ENCODE measurements at regions not wholly inside any gene's neighbourhood (a gene's known extent, or its start where the extent isn't known, plus 50 kb on each side); places are given as distances from the start of the nearest gene placed in this dataset.
"Not testable (repeated sequence)": the region's sequence is repeated elsewhere in the genome, so short reads cannot be mapped to it uniquely, and the experiment has no call there.

DNA sequence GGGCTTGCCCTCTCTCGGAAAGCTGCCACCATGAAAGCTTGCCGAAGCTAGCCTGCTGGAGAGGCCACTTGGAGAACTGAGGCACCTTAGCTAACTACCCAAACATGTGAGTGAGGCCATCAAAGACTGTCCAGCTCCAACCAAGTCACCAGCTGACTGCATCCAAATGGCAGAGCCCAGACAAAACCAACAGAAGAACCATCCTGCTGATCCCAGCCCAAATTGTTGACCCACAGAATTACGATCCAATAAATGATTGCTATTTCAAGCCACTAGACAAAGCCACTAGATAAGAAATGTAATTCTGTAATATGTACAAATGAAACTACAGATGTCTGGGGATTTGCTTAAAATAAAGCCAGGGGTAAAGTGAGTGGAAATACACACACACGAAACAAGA lies 109.8 kb upstream of the TRPM1 start:
- Mint-ChIP-seq H3K27ac (no peak overlapping the region), H3K36me3 (peaks cover 0 to 9% of the 10 kb centered on the region in 2 donors), H3K9me3 (peaks cover 0 to 5% of the 10 kb centered on the region in 2 donors)
- DNase-seq (ENCODE audit: low spot score in 2 of 2) = no peak
- no peak for ATAC-seq

DNA sequence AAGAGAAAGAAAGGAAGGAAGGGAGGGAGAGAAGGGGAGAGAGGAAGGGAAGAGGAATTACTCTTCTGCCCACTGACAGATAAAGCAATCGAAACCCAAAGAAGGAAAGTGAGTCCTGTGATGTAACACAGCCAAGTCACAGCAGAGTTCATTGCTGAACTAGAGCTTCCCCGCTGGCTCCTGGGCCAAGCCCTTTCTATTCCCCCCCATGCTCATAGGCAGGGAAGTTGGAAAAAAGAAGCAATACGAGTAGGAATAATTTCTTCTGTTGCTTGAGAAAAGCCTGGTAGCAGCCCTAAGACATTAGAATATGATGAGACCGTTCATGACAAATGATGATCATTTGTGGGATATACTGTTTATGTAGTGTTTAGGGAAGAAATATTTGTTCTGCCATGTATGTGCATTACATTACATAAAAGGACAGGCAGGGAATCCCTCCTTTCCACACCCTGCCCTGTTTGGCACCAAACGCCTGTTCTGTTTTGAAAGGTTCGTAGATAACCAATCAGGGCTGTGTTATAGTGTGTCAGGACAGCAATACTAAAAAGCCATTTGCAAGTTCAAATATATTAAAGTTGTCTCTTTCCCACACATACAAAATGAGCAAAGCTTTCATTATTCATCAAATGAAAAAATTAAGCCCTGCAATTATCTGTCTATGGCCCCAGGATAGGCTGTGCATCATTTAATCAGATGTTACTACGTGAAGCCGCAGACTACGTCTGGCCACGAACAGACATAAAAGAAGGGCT lies 111.0 kb upstream of the TRPM1 start:
- peaks cover 0 to 9% of the 10 kb centered on the region in 2 donors for H3K36me3 Mint-ChIP-seq
- DNase-seq (ENCODE audit: low spot score in 2 of 2) = no peak
- no peak overlapping the region for H3K27ac Mint-ChIP-seq
- peaks cover 0 to 5% of the 10 kb centered on the region in 2 donors for H3K9me3 Mint-ChIP-seq
- no peak for ATAC-seq

DNA sequence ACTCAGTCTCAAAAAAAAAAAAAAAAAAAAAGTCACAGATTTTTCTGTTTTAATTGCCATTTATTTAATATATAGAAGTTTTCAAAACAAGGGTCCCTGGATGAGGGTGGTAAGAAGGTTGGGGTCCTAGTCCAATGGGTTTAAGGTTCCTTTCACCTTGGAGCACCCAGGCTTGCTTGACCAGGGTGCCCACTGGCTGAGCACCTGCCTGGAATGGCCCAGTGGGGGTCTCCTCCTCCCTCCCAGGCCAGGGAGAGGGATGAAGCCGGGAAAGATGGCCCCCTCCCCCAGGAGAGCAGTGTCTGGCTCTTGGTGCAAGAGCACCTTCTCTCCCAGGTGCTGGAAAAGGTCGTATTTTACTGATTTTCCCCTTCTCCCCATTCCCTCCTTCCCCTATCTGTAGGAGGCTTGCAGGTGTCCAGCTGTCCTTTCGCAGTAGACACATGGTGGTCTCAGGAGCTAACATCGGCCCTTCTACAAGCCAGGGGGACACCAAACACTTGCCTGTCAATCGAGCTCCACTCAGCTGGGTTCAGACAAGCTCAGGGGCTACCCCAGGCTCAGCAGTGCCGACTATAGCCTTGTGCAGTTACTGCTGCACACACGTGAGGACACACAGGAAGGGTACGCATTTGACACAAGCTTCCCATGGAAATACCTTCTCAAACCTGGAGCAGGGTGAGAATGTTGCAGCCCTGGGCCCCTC lies 112.3 kb upstream of the KLF13 start:
- H3K36me3 Mint-ChIP-seq = peaks cover 0 to 9% of the 10 kb centered on the region in 2 donors
- peak overlapping the region in 1 of 2 donors; percentile 67 for H3K27ac Mint-ChIP-seq
- peaks cover 0 to 5% of the 10 kb centered on the region in 2 donors for H3K9me3 Mint-ChIP-seq
- DNase-seq (ENCODE audit: low spot score in 2 of 2) = no peak
- ATAC-seq = no peak

DNA sequence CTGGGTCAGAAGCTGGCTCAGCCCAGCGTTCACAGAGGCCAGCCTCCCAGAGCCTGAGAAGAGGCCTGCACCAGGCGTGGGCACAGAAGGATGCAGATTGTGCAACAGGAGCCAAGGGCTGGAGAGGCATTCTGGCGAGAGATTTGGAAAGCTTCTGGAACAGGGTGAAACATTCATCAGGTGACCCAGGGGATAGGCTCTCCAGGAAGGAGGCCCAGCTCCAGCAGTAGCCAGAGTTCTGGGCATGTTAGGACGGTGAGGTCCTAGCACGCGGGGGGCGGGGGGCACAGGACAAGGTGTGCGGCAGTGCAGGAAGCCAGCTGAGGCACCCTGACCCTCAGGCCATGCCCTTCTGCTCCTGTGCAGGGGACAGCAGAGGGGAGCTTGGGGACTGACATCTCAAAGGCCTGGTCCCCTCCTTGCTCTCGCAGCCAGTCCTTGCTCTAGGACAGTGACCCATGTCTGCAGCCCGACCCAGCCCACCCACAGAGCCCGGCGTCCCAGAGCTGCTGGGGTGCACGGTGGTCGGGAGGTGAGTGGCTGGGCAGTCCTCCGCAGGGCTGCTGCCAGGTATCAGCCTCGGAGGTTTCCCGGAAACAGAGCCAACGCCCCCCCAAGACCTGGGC lies 111.7 kb upstream of the KLF13 start:
- no peak for DNase-seq (ENCODE audit: low spot score in 2 of 2)

DNA sequence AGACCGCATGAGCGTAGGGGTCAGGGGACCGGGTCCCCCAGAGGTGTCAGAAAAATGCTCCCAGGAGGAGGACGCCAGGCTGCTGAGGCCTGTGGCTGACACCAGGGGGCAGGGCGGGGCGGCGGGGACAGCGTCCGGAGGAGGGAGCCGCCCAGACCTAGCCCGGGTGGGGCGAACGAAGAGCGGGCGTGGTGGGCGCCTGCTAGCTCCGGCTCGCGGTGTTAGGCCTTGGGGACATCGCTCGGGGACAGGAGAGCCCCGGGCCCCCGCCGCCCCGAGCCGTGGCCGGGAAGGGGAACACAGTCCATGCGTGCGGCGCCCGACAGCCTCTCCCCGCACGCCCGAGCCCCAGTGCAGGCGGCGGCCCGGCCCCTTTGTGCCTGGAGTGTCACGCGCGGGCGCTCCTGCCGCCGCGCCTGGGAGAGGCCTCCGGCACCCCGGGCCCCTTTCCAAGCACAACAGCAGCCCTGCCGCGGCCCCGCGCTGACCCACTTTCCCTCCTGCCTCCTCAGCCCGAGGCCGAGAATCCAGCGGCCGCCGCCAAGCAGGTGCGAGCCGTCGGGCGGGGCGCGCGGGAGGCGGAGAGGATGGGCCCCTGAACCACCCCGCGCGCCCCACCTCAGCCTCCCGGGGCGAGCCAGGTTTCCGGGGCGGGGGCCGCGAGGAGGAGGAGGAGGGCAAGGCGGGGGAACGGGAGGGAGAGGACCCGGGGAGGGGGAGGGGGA lies 111.0 kb upstream of the KLF13 start:
- no peaks in the 10 kb centered on the region for H3K9me3 Mint-ChIP-seq
- H3K27ac Mint-ChIP-seq = peak overlapping the region; percentile 14 to 67
- DNase-seq (ENCODE audit: low spot score in 2 of 2) = peak; percentile 80 to 89
- peaks cover 0 to 9% of the 10 kb centered on the region in 2 donors for H3K36me3 Mint-ChIP-seq
- ATAC-seq = peak; percentile 91 to 92

More for the DNA sequence above, 111.7 kb upstream of the KLF13 start:
- ATAC-seq = no peak
- peaks cover 0 to 9% of the 10 kb centered on the region in 2 donors for H3K36me3 Mint-ChIP-seq
- H3K27ac Mint-ChIP-seq = peak overlapping the region; percentile 14 to 67
- H3K9me3 Mint-ChIP-seq = peaks cover 0 to 5% of the 10 kb centered on the region in 2 donors

DNA sequence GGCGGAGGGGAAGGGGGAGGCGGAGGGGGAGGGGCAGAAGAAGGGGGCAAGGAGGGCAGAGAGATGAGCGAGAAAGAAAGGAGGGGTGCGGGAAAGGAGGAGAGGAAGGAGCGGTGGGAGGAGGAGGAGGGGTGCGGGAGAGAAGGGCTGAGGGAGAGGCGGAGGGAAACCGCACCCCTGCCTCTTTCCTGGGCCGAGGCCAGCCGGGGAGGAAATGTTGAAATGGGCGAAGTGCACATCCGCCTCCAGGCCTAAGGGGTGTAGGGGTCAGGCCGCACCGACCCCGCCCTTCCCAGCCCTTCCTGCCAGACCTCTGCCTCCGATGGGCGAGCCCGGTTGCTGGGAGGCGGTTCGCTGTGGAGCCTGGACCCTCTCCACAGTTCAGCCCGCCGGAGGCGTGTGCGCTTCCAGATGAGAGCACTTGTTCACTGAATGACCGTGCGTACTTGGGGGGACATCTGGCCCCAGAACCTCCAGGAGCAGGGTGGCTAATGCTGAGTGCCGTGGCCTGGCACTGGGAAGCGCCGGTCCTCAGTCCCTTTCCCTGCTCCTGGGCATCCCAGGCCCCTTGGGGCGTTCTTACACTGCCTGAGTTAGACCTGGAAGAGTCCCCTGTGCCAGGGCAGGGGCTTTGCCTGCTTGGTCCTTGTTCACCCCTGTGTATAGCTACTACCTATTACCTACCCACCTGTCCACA lies 110.3 kb upstream of the KLF13 start:
- H3K27ac Mint-ChIP-seq = peak overlapping the region in 1 of 2 donors; percentile 64
- peak in 1 of 2 donors; percentile 69 for DNase-seq (ENCODE audit: low spot score in 2 of 2)

DNA sequence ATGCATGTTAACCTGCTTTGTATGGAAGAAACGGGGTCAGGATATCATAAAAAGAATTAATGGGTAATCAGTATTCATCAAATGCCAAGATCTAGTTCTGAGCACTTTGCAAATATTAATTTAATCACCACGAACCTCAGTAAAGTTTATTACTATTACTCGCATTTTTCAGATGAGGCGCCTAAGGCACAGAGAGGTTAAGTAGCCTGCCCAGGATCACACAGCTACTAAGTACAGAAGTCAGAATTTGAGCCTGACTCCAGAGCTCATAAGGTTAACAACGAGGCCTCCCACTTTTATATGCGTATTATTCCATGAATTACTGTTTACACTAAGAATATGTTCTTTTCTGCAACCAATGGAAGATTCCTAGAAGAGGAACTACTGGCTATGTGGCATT lies 109.6 kb upstream of the KLF13 start:
- H3K9me3 Mint-ChIP-seq = no peaks in the 10 kb centered on the region
- no peak overlapping the region for H3K27ac Mint-ChIP-seq
- H3K36me3 Mint-ChIP-seq = no peaks in the 10 kb centered on the region
- DNase-seq (ENCODE audit: low spot score in 2 of 2) (no peak), ATAC-seq (no peak)

More for the DNA sequence above, 110.3 kb upstream of the KLF13 start:
- Mint-ChIP-seq H3K36me3 (peaks cover 0 to 5% of the 10 kb centered on the region in 2 donors), H3K9me3 (no peaks in the 10 kb centered on the region)
- peak; percentile 42 to 69 for ATAC-seq

DNA sequence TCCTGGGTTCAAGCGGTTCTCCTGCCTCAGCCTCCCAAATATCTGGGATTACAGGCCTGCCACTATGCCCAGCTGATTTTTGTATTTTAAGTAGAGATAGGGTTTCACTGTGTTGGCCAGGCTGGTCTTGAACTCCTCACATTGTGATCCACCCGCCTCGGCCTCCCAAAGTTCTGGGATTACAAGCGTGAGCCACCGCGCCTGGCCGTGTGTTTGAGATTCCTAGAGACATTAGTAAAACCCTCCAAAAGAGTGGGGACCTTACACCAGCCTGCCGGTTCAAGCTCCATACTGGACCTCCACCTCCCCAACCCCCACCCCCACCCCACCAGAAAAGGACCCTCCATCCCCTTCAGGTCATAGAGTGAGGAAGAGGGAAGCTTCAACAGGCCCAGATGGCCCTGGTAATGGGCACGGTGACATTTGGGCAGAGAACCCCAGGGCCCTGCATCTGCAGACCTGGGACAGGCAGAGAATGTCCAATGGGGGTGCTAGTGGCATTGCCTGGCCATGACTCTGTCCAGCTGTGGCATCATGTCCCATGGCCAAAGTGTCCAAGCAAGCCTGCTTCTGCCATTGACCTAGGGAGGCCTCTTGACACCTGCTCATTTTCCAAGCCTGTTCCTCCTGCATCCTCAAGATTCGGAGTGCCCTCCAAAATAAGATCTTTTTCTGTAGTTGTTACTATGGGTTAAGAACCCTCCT lies 108.9 kb upstream of the KLF13 start:
- ATAC-seq (no peak), DNase-seq (ENCODE audit: low spot score in 2 of 2) (no peak)
- no peaks in the 10 kb centered on the region for H3K9me3 Mint-ChIP-seq
- no peaks in the 10 kb centered on the region for H3K36me3 Mint-ChIP-seq
- H3K27ac Mint-ChIP-seq = no peak overlapping the region

DNA sequence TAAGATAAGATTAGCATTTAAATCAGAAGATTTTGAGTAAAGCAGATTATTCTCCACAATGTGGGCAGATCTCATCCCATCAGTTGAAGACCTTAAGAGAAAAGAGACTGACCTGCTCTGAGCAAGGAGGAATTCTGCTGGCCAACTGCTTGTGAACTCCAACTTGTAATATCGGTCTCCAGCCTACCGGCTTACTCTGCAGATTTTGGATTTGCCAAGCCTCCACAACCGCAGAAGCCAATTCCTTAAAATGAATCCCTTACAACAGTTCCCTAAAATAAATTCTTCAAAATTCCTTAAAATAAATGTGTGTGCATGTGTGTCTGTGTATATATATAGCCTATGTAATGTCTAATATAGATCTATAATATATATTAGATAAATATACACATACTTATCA lies 107.4 kb upstream of the KLF13 start:
- H3K9me3 Mint-ChIP-seq = no peaks in the 10 kb centered on the region

DNA sequence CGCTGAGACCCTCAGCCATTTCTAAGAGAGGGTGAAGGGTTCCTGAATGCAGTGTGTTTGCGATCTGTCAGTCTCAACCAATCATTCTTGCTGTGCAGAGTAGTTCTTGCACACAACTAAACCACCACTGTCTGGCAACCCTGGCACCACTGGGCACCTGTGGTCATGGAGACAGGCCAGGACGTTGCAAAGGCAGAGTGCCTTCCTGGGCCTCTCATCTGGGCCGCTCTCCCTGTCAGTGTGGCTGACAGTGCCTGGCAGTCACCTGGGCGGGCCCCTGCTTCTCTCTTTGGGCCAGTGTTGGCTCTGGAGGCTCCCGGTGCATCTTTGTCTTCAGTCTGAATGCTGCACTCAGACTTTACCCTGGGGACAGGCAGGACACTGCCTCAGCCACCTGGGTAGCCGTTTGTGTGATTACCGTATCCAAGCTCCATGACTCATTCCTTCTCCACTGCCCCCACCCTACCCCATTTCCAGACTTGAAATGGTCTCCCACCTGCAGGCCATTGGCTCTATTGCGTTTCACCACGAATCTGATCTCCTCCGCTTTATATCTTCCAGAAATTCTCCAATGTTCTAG lies 104.6 kb upstream of the KLF13 start:
- no peak for ATAC-seq
- Mint-ChIP-seq H3K36me3 (no peaks in the 10 kb centered on the region), H3K9me3 (peaks cover 0 to 6% of the 10 kb centered on the region in 2 donors), H3K27ac (no peak overlapping the region)
- DNase-seq (ENCODE audit: low spot score in 2 of 2) = no peak

More for the DNA sequence above, 107.4 kb upstream of the KLF13 start:
- ATAC-seq (no peak), DNase-seq (ENCODE audit: low spot score in 2 of 2) (no peak)
- Mint-ChIP-seq H3K27ac (no peak overlapping the region), H3K36me3 (no peaks in the 10 kb centered on the region)

DNA sequence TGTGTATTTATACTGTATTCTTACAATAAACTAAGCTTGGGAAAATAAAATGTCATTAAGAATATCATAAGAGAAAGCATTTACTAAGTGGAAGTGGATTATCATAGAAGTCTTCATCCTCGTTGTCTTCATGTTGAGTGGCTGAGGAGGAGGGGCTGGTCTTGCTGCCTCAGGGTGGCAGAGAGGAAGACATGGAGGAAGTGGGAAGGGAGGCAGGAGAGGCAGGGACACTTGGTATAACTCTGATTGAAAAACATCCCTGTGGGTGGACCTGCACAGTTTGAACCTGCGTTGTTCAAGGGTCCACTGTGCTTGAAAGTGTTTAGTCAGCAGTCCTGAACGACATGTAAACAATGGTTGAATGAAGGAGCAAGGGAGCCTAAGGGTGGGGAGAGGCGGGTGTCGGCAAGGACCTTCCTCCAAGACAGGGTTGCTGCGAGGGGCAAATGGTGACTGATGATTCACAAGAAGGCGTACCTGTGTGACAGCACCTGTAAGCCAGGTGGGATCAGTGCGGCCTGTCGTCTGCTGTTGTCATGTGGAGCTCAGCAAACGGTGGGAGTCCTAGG lies 103.8 kb upstream of the KLF13 start:
- DNase-seq (ENCODE audit: low spot score in 2 of 2) (no peak), ATAC-seq (no peak)
- peaks cover 0 to 6% of the 10 kb centered on the region in 2 donors for H3K9me3 Mint-ChIP-seq
- H3K27ac Mint-ChIP-seq = no peak overlapping the region
- H3K36me3 Mint-ChIP-seq = no peaks in the 10 kb centered on the region

DNA sequence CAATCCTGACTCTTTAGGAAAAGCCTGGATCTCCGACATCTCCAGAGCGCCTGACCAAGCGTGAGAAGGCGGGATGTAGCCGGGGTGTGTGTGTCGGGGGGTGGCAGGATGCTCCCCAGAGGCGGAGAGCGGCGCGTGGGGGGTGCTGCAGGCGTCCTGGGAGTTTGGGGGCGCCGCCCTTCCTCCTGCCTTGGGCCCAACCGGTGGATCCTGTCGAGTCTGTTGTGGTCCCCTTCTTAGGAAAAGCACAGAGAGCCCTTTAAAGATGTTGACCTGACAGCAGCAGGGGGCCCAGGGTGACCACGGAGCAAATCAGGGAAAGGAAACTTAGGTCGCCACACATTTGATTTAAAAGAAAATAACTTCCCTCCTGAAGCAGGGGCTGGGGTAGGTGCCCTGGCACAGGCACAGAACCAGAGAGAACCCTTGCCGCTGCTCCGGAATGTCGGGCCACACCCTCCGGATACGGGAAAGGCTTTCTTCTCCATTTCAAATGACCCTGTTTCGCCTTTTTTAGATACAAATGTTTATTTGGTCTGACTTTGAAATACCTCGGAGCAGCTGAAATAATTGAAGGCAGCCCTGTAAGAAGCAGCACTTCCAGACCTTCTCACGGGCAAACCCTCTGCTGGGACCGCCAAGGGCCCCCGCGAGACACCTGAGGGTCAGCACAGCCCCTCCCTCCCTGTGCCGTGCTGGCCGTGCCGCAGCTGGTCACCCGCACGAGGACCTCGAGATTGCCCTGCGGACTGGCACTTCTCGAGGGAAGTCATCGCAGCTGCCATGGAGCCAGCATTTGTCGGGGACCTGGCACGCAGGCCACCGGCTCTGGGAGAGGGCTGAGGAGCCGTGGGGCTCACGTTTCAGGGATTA lies 102.9 kb upstream of the KLF13 start:
- ATAC-seq = no peak
- no peak for DNase-seq (ENCODE audit: low spot score in 2 of 2)
- Mint-ChIP-seq H3K27ac (no peak overlapping the region), H3K9me3 (peaks cover 0 to 6% of the 10 kb centered on the region in 2 donors), H3K36me3 (no peaks in the 10 kb centered on the region)

DNA sequence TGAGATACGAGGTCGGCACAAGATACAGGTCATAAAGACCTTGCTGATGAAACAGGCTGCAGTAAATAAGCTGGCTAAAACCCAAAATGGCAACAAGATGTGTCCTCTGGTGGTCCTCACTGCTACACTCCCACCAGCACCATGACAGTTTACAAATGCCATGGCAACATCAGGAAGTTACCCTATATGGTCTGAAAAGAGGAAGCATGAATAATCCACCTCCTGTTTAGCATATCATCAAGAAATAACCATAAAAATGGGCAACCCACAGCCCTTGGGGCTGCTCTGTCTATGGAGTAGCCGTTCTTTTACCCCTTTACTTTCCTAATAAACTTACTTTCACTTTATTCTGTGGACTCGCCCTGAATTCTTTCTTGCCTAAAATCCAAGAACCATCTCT lies 102.0 kb upstream of the KLF13 start:
- not testable (repeated sequence) for ATAC-seq; H3K36me3 Mint-ChIP-seq; H3K9me3 Mint-ChIP-seq; H3K27ac Mint-ChIP-seq; DNase-seq (ENCODE audit: low spot score in 2 of 2)

DNA sequence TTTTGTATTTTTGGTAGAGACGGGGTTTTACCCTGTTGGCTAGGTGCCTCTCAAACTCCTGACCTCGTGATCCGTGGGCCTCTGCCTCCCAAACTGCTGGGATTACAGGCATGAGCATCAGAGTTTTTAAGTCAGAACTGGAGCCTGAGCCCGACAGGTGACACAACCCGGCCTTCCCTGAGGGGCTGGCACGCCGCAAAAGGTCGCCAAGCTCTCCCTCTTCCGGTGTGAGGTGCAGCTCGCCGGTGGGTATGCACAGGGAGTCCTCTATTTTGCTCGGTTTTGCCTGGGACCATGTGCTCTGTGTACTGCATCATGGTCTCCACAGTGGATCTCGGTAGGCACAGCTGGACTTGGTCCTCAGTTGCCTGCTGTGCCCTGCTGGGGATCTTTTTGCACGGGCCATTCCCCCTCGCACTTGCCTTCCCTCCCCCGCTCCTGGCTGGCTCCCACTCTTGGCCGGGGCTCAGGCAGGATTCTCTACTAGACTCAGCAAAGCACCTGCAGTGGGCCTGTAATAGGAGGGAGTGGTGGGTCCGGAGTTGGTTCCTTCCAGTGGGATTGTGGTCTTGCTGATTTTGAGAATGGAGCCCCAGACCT lies 101.2 kb upstream of the KLF13 start:
- peaks cover 0 to 6% of the 10 kb centered on the region in 2 donors for H3K9me3 Mint-ChIP-seq
- DNase-seq (ENCODE audit: low spot score in 2 of 2) (no peak), ATAC-seq (no peak)
- H3K27ac Mint-ChIP-seq = no peak overlapping the region
- no peaks in the 10 kb centered on the region for H3K36me3 Mint-ChIP-seq
